NCI-H1694 (cell line): ENCODE measurements at regions not wholly inside any gene's neighbourhood (a gene's known extent, or its start where the extent isn't known, plus 50 kb on each side); places are given as distances from the start of the nearest gene placed in this dataset.

Source experiments
- DNase-seq: peaks from one replicate; lab custom pipeline; 2025; lab: John Stamatoyannopoulos, UW

GRCh38 chr13:30845297-30846214 lies 60.5 kb upstream of the MEDAG start:
- no peak for DNase-seq

GRCh38 chr13:30846311-30846710 lies 59.8 kb upstream of the MEDAG start:
- DNase-seq, result no peak

- DNase-seq, result no peak
These were observed 59.2 kb upstream of the MEDAG start for GRCh38 chr13:30846866-30847265.

GRCh38 chr13:30847650-30848307 lies 58.3 kb upstream of the MEDAG start:
- no peak for DNase-seq

- DNase-seq, result no peak
These were observed 57.6 kb upstream of the MEDAG start for GRCh38 chr13:30848332-30849027.

GRCh38 chr13:30849611-30850010 lies 56.5 kb upstream of the MEDAG start:
- no peak for DNase-seq

- DNase-seq, result no peak
These were observed 55.7 kb upstream of the MEDAG start for GRCh38 chr13:30850204-30850866.

- DNase-seq, result no peak
These were observed 55.2 kb upstream of the MEDAG start for GRCh38 chr13:30850867-30851211.

- no peak for DNase-seq
These were observed 54.4 kb upstream of the MEDAG start for GRCh38 chr13:30851697-30852096.

GRCh38 chr13:30855569-30855968 lies 50.5 kb upstream of the MEDAG start:
- no peak for DNase-seq

GRCh38 chr13:30856005-30856790 lies 49.9 kb upstream of the MEDAG start:
- no peak for DNase-seq
